ENCODE measurements at regions not wholly inside any gene's neighbourhood (a gene's known extent, or its start where the extent isn't known, plus 50 kb on each side); places are given as distances from the start of the nearest gene placed in this dataset.
"Not testable (repeated sequence)": the region's sequence is repeated elsewhere in the genome, so short reads cannot be mapped to it uniquely, and the experiment has no call there.

GRCh38 chr1:234799021-234799689 is 189.2 kb upstream of the IRF2BP2 start:
- H3K4me1 Mint-ChIP-seq; H3K27me3 Mint-ChIP-seq (ENCODE audit: low read depth in 3 of 3); DNase-seq; H3K27ac Mint-ChIP-seq; H3K9me3 Mint-ChIP-seq; H3K36me3 Mint-ChIP-seq; H3K4me3 Mint-ChIP-seq: not testable (repeated sequence)

- not testable (repeated sequence) for H3K9me3 Mint-ChIP-seq; H3K36me3 Mint-ChIP-seq; H3K27ac Mint-ChIP-seq; DNase-seq; H3K27me3 Mint-ChIP-seq (ENCODE audit: low read depth in 3 of 3); H3K4me1 Mint-ChIP-seq; H3K4me3 Mint-ChIP-seq
Measured at GRCh38 chr1:234797216-234797615, 187.2 kb upstream of the IRF2BP2 start.

- H3K27ac Mint-ChIP-seq; DNase-seq; H3K4me1 Mint-ChIP-seq; H3K36me3 Mint-ChIP-seq; H3K9me3 Mint-ChIP-seq; H3K27me3 Mint-ChIP-seq (ENCODE audit: low read depth in 3 of 3); H3K4me3 Mint-ChIP-seq: not testable (repeated sequence)
Measured at GRCh38 chr1:234796438-234796792, 186.4 kb upstream of the IRF2BP2 start.

- H3K36me3 Mint-ChIP-seq; DNase-seq; H3K27ac Mint-ChIP-seq; H3K27me3 Mint-ChIP-seq (ENCODE audit: low read depth in 3 of 3); H3K4me3 Mint-ChIP-seq; H3K9me3 Mint-ChIP-seq; H3K4me1 Mint-ChIP-seq: not testable (repeated sequence)
Measured at GRCh38 chr1:234795711-234796437, 185.9 kb upstream of the IRF2BP2 start.

GRCh38 chr1:234795007-234795406 is 185.0 kb upstream of the IRF2BP2 start:
- DNase-seq; H3K9me3 Mint-ChIP-seq; H3K4me1 Mint-ChIP-seq; H3K27me3 Mint-ChIP-seq (ENCODE audit: low read depth in 3 of 3); H3K4me3 Mint-ChIP-seq; H3K36me3 Mint-ChIP-seq; H3K27ac Mint-ChIP-seq: not testable (repeated sequence)

- not testable (repeated sequence) for DNase-seq; H3K36me3 Mint-ChIP-seq; H3K9me3 Mint-ChIP-seq; H3K4me3 Mint-ChIP-seq; H3K27me3 Mint-ChIP-seq (ENCODE audit: low read depth in 3 of 3); H3K4me1 Mint-ChIP-seq; H3K27ac Mint-ChIP-seq
Measured at GRCh38 chr1:234794452-234794851, 184.5 kb upstream of the IRF2BP2 start.

GRCh38 chr1:234793924-234794323 is 183.9 kb upstream of the IRF2BP2 start:
- H3K4me1 Mint-ChIP-seq; H3K4me3 Mint-ChIP-seq; H3K27ac Mint-ChIP-seq; DNase-seq; H3K9me3 Mint-ChIP-seq; H3K27me3 Mint-ChIP-seq (ENCODE audit: low read depth in 3 of 3); H3K36me3 Mint-ChIP-seq: not testable (repeated sequence)

- not testable (repeated sequence) for H3K27me3 Mint-ChIP-seq (ENCODE audit: low read depth in 3 of 3); H3K36me3 Mint-ChIP-seq; H3K4me3 Mint-ChIP-seq; H3K9me3 Mint-ChIP-seq; DNase-seq; H3K27ac Mint-ChIP-seq; H3K4me1 Mint-ChIP-seq
Measured at GRCh38 chr1:234792221-234792864, 182.4 kb upstream of the IRF2BP2 start.

GRCh38 chr1:234791615-234792014 is 181.6 kb upstream of the IRF2BP2 start:
- H3K36me3 Mint-ChIP-seq; H3K4me1 Mint-ChIP-seq; H3K27me3 Mint-ChIP-seq (ENCODE audit: low read depth in 3 of 3); DNase-seq; H3K4me3 Mint-ChIP-seq; H3K27ac Mint-ChIP-seq; H3K9me3 Mint-ChIP-seq: not testable (repeated sequence)

- H3K4me1 Mint-ChIP-seq; H3K9me3 Mint-ChIP-seq; DNase-seq; H3K36me3 Mint-ChIP-seq; H3K27ac Mint-ChIP-seq; H3K4me3 Mint-ChIP-seq; H3K27me3 Mint-ChIP-seq (ENCODE audit: low read depth in 3 of 3): not testable (repeated sequence)
Measured at GRCh38 chr1:234790333-234790732, 180.4 kb upstream of the IRF2BP2 start.

- H3K27ac Mint-ChIP-seq; H3K36me3 Mint-ChIP-seq; H3K27me3 Mint-ChIP-seq (ENCODE audit: low read depth in 3 of 3); H3K4me1 Mint-ChIP-seq; H3K9me3 Mint-ChIP-seq; H3K4me3 Mint-ChIP-seq; DNase-seq: not testable (repeated sequence)
Measured at GRCh38 chr1:234787011-234787584, 177.1 kb upstream of the IRF2BP2 start.

GRCh38 chr1:234785922-234786321 is 175.9 kb upstream of the IRF2BP2 start:
- not testable (repeated sequence) for DNase-seq; H3K9me3 Mint-ChIP-seq; H3K36me3 Mint-ChIP-seq; H3K27ac Mint-ChIP-seq; H3K4me3 Mint-ChIP-seq; H3K27me3 Mint-ChIP-seq (ENCODE audit: low read depth in 3 of 3); H3K4me1 Mint-ChIP-seq

- DNase-seq; H3K36me3 Mint-ChIP-seq; H3K4me3 Mint-ChIP-seq; H3K4me1 Mint-ChIP-seq; H3K9me3 Mint-ChIP-seq; H3K27me3 Mint-ChIP-seq (ENCODE audit: low read depth in 3 of 3); H3K27ac Mint-ChIP-seq: not testable (repeated sequence)
Measured at GRCh38 chr1:234785471-234785919, 175.5 kb upstream of the IRF2BP2 start.

GRCh38 chr1:234784108-234784507 is 174.1 kb upstream of the IRF2BP2 start:
- H3K4me3 Mint-ChIP-seq; H3K27ac Mint-ChIP-seq; H3K36me3 Mint-ChIP-seq; H3K4me1 Mint-ChIP-seq; H3K9me3 Mint-ChIP-seq; H3K27me3 Mint-ChIP-seq (ENCODE audit: low read depth in 3 of 3); DNase-seq: not testable (repeated sequence)
